Naive B cell (primary cell): ENCODE measurements at regions not wholly inside any gene's neighbourhood (a gene's known extent, or its start where the extent isn't known, plus 50 kb on each side); places are given as distances from the start of the nearest gene placed in this dataset.
A peak's percentile ranks its signal among the peaks of the same experiment; 100 is the strongest.

Source experiments
- ATAC-seq, 2 donors: fragments of 150-1000 bp; cut with Tn5 transposase; 2 replicates each; pipeline ENCODE4 v1.10.0; 2021; ENCODE audit warnings: low read depth in 2 of 2, mild to moderate bottlenecking in 2 of 2, moderate library complexity in 2 of 2
- DNase-seq: peaks from one replicate; pipeline ENCODE4 v3.0.0; 2022
- H3K27ac Mint-ChIP-seq, 6 donors: one replicate each; pipeline ENCODE4 v1.8.0; 2020 to 2022; ENCODE audit warnings: mild to moderate bottlenecking in 6 of 6, mixed read lengths in 6 of 6, moderate library complexity in 5 of 6, inconsistent platforms in 2 of 6
- H3K27me3 Mint-ChIP-seq, 3 donors: one replicate each; pipeline ENCODE4 v1.8.0; 2021 to 2022; ENCODE audit warnings: mixed read lengths in 3 of 3, mild to moderate bottlenecking in 1 of 3
- H3K36me3 Mint-ChIP-seq, 2 donors: one replicate each; pipeline ENCODE4 v1.8.0; 2020 to 2022; ENCODE audit warnings: mixed read lengths in 2 of 2, inconsistent platforms in 1 of 2, mild to moderate bottlenecking in 1 of 2
- H3K4me1 Mint-ChIP-seq, 3 donors: one replicate each; pipeline ENCODE4 v1.8.0; 2020 to 2022; ENCODE audit warnings: mixed read lengths in 3 of 3, inconsistent platforms in 1 of 3, mild to moderate bottlenecking in 1 of 3, moderate library complexity in 1 of 3
- H3K4me3 Mint-ChIP-seq, 8 donors: one replicate each; pipeline ENCODE4 v1.8.0; 2020 to 2022; ENCODE audit warnings: mild to moderate bottlenecking in 8 of 8, mixed read lengths in 8 of 8, moderate library complexity in 8 of 8, inconsistent platforms in 2 of 8
- H3K9me3 Mint-ChIP-seq, 7 donors: one replicate each; pipeline ENCODE4 v1.8.0; 2020 to 2022; ENCODE audit warnings: mixed read lengths in 7 of 7, mild to moderate bottlenecking in 5 of 7, inconsistent platforms in 2 of 7, moderate library complexity in 1 of 7

DNA sequence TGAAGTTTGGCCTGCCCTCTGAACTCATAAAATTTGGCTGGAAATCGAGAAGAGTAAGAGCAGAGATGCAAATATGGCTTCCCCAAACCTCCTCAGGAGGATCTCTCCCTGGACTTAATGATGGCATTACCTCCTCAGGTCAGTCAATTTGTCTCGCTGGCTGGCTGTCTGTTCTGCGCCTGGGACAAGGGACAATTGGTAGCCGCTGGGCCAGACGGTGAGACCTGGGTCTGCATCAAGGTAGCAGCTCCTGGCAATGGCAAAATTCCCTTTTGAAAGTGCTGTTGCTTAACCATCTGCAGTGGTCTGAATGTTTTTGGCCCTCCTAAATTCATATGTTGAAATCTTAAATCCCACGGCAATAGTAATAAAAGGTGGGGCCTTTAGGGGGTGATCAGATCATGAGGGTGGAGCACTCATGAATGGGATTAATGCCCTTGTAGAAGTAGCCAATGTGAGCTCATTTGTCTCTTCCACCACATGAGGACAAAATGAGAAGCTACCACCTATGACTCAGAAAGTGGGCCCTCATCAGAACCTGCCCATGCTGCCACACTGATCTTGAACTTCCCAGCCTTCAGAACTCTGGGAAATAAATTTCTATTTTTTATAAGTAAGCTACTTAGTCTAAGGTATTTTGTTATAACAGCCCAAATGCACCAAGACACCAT, 439.3 kb upstream of the KLF4 start:
- ATAC-seq (no peak), DNase-seq (no peak)
- no peaks in the 10 kb centered on the region for H3K36me3 Mint-ChIP-seq
- peak overlapping the region in 1 of 6 donors; percentile 75 for H3K27ac Mint-ChIP-seq
- H3K9me3 Mint-ChIP-seq: peaks cover 0 to 10% (median 3%) of the 10 kb centered on the region in 7 donors
- H3K4me3 Mint-ChIP-seq: no peak overlapping the region
- H3K27me3 Mint-ChIP-seq: no peaks in the 10 kb centered on the region
- peaks cover 0 to 8% (median 7%) of the 10 kb centered on the region in 3 donors for H3K4me1 Mint-ChIP-seq

DNA sequence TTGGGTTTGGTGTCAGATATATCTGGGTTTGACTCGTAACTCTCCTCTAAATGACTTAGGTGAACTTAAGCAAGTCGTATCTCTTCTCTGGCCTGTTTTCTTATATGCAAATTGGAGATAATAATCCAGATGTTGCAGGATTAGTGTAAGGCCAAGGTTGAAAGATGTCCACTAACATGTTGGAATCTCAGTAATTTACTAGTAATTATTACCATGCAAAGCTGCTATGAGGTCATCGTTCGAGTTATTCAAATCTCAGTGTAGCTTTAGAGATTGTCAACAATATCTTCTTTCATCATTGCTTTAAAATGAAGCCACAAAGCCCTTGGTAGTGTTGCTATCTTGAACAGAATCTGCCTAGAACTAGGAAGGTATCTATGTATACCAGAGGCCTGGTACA, 437.7 kb upstream of the KLF4 start:
- Mint-ChIP-seq H3K27me3 (no peaks in the 10 kb centered on the region), H3K4me3 (no peak overlapping the region), H3K36me3 (no peaks in the 10 kb centered on the region), H3K4me1 (peaks cover 0 to 8% (median 7%) of the 10 kb centered on the region in 3 donors), H3K27ac (no peak overlapping the region), H3K9me3 (peaks cover 0 to 14% (median 5%) of the 10 kb centered on the region in 7 donors)
- DNase-seq (no peak), ATAC-seq (no peak)

DNA sequence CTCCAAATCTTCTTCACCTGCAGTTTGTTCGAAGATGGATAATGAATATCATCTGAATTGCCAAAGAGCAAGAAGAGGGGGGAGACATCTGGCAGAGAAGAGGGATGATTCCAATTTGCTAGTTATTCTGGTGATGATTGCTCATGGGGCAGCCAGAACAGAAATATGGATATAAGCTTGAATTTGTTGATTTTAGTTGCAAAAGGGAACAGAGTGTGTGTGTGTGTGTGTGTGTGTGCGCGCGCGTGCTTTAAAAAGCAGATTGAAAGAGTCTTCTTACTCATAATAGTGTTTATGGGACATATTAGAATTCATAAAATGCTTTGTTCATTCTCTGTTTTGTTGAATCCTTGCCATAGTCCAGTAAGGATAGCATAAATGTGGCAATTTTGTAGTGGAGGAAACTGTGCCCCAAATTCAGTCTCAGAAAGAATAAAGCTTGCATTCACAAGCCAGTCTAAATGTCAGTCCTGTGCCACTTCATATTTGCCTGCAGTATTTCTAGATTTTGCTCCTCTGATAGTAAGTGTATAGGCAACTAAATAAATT, 436.3 kb upstream of the KLF4 start:
- Mint-ChIP-seq H3K36me3 (no peaks in the 10 kb centered on the region), H3K4me3 (no peak overlapping the region), H3K4me1 (peaks cover 0 to 8% (median 7%) of the 10 kb centered on the region in 3 donors), H3K27ac (no peak overlapping the region), H3K9me3 (peaks cover 0 to 14% (median 5%) of the 10 kb centered on the region in 7 donors), H3K27me3 (no peaks in the 10 kb centered on the region)
- DNase-seq (no peak), ATAC-seq (no peak)

DNA sequence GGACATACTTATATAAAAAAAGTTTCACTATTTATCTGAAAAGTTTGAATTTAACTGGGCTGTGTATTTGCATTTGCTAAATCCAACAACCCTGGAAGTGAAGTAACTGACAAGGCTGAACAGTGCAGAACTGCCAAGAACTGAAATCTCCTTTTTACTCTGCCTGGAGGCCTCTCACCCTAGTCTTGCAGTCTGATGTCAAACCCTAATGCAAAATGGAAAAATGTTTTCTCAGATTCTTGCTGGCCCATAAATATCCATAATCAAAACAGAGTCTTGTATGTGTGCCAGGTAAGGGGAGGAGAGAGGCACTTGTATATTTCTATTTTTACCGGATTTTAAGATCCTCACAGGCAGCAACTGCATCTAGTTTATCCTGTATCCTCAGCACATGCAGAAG, 432.7 kb upstream of the KLF4 start:
- H3K36me3 Mint-ChIP-seq: no peaks in the 10 kb centered on the region
- H3K4me1 Mint-ChIP-seq: peaks cover 0 to 3% (median 0%) of the 10 kb centered on the region in 3 donors
- H3K27me3 Mint-ChIP-seq: peaks cover 0 to 10% (median 6%) of the 10 kb centered on the region in 3 donors
- no peak overlapping the region for H3K4me3 Mint-ChIP-seq
- peak overlapping the region in 1 of 6 donors; percentile 56 for H3K27ac Mint-ChIP-seq
- H3K9me3 Mint-ChIP-seq: peaks cover 0 to 14% (median 5%) of the 10 kb centered on the region in 7 donors
- DNase-seq (no peak), ATAC-seq (no peak)

DNA sequence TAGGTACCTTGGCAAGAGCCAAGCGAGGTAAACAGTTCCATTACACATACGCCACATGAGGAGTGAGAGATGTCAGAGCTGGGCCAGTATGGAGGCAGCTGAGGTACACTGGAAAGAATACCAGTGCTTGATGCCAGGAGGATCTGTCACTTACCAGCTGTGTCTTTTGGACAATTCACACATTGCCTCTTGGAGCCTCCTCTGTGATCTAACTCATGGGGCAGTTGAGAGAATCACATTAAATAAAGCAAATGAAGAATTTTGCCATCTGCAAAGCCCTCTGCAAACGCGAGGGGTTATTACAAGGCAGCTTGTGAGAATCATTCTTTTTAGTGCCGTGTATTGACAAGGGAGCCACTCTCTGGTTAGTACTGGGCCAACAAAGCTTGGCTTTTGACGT, 429.7 kb upstream of the KLF4 start:
- ATAC-seq (no peak), DNase-seq (no peak)
- H3K27ac Mint-ChIP-seq: no peak overlapping the region
- H3K27me3 Mint-ChIP-seq: peaks cover 0 to 13% (median 6%) of the 10 kb centered on the region in 3 donors
- H3K4me3 Mint-ChIP-seq: no peak overlapping the region
- peaks cover 0 to 3% (median 0%) of the 10 kb centered on the region in 3 donors for H3K4me1 Mint-ChIP-seq
- H3K36me3 Mint-ChIP-seq: peaks cover 0 to 8% of the 10 kb centered on the region in 2 donors
- peaks cover 0 to 17% (median 12%) of the 10 kb centered on the region in 7 donors for H3K9me3 Mint-ChIP-seq

DNA sequence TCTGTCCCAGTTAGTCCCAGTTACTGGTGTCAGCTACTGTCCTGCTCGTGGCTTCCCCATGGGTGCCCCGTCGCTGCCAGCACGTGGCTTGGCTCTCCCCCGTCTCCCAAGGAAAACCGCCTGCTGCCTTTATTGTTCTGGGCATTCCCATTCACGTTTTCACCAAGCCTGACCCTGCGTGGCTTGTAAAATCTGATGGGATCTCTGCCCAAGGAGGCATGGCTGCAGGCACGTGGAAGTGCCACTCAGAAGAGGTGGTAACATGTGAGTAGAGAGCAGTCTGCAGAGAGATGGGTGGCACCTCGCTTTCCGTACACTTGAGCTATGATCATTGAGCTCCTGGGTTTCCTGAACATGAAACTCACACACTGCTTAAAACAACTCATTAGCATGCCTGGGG, 429.2 kb upstream of the KLF4 start:
- Mint-ChIP-seq H3K27me3 (peaks cover 0 to 13% (median 6%) of the 10 kb centered on the region in 3 donors), H3K4me1 (peaks cover 0 to 3% (median 0%) of the 10 kb centered on the region in 3 donors), H3K9me3 (peaks cover 0 to 16% (median 12%) of the 10 kb centered on the region in 7 donors), H3K27ac (no peak overlapping the region), H3K36me3 (peaks cover 0 to 8% of the 10 kb centered on the region in 2 donors), H3K4me3 (no peak overlapping the region)
- no peak for ATAC-seq
- no peak for DNase-seq

DNA sequence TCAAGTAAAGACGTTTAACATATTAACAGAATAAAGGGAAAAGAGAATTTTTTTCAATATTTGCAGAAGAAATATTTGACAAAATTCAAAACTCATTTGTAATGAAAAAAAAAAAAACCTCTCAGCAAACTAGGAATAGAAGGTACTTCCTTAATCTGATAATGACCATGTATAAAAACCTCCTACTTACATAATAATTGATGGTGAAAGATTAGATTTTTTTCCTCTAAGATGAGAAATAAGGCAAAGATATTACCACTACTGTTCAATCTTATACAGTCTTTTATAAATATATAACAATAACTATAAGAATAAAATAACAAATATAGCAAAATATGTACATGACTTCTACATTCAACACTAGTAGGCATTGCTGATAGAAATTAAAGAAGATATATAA, 424.6 kb upstream of the KLF4 start:
- Mint-ChIP-seq H3K27me3 (peaks cover 0 to 12% (median 6%) of the 10 kb centered on the region in 3 donors), H3K9me3 (peaks cover 0 to 36% (median 18%) of the 10 kb centered on the region in 7 donors), H3K4me3 (no peak overlapping the region), H3K27ac (no peak overlapping the region), H3K4me1 (peaks cover 0 to 3% (median 0%) of the 10 kb centered on the region in 3 donors), H3K36me3 (peaks cover 0 to 20% of the 10 kb centered on the region in 2 donors)
- DNase-seq: no peak
- no peak for ATAC-seq

DNA sequence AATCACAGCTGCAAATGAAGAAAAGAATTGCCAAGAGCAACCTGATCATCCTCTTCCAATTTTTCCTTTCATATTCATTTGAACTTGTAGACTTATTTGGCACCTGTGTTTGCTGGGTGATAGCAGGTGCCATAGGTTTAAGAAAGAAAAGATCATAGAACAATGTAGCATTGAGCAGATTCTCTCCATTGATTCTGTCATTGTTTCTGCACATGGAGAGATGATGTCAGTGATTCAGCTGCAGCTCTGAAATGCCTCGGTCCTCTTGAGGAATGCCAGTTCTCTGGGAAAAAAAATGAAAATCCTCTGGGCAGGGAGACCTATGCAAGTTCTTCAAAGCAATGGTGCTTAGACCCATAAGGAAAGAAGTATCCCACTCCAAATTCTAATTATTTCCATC, 418.1 kb upstream of the KLF4 start:
- H3K27me3 Mint-ChIP-seq: no peaks in the 10 kb centered on the region
- peaks cover 19 to 28% (median 21%) of the 10 kb centered on the region in 3 donors for H3K4me1 Mint-ChIP-seq
- DNase-seq (no peak), ATAC-seq (no peak)
- peak overlapping the region in 1 of 6 donors; percentile 58 for H3K27ac Mint-ChIP-seq
- peaks cover 0 to 14% (median 8%) of the 10 kb centered on the region in 7 donors for H3K9me3 Mint-ChIP-seq
- H3K36me3 Mint-ChIP-seq: peaks cover 0 to 7% of the 10 kb centered on the region in 2 donors
- H3K4me3 Mint-ChIP-seq: no peak overlapping the region

DNA sequence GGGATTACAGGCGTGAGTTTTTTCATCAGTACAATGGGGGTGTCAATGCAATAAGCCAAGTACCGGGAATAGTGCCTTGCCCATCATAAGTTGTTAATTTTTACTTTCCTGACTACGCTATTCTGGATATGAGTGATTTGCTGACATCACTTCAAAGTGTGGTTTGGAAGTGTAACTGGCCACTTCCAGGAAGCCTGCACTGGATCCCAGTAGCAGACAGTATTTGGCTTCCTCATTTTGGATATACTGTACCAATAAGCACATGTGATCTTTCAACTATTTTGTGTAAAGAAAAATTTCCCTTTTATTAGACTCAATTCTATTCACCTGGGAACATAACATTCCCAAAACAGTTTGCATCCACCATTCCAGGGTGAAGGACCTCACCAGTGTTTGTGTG, 417.7 kb upstream of the KLF4 start:
- H3K27ac Mint-ChIP-seq: no peak overlapping the region
- no peaks in the 10 kb centered on the region for H3K27me3 Mint-ChIP-seq

DNA sequence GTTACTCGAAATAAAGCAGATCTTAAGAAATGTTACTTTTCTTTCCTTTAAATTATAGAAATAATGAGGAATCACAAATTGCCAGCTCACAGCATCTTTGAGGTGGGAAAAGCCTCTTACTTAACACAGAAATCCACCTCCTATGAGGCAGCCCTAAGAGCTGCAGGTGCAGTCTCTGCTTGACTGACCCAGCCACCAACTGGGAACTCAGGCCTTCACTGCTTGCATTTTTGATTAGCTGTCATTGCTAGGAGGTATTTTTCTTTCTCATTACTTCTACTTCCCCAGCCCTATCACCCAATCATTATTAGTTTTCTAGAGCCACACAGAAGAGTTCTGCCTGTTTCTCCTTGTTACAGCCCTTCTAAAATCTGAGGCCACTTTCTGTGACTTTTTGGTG, 416.5 kb upstream of the KLF4 start:
- Mint-ChIP-seq H3K27me3 (no peaks in the 10 kb centered on the region), H3K4me3 (peak overlapping the region in 5 of 8 donors; percentile 0 to 72 (median 21)), H3K36me3 (no peaks in the 10 kb centered on the region), H3K4me1 (peaks cover 19 to 28% (median 21%) of the 10 kb centered on the region in 3 donors), H3K9me3 (peaks cover 0 to 3% (median 0%) of the 10 kb centered on the region in 7 donors), H3K27ac (peak overlapping the region in 4 of 6 donors; percentile 0 to 89 (median 79))
- peak; percentile 12 for DNase-seq
- peak; percentile 92 to 93 for ATAC-seq

More for the DNA sequence above, 417.7 kb upstream of the KLF4 start:
- DNase-seq (no peak), ATAC-seq (no peak)
- Mint-ChIP-seq H3K9me3 (peaks cover 0 to 9% (median 3%) of the 10 kb centered on the region in 7 donors), H3K4me1 (peaks cover 19 to 28% (median 21%) of the 10 kb centered on the region in 3 donors), H3K36me3 (peaks cover 0 to 3% of the 10 kb centered on the region in 2 donors), H3K4me3 (no peak overlapping the region)

DNA sequence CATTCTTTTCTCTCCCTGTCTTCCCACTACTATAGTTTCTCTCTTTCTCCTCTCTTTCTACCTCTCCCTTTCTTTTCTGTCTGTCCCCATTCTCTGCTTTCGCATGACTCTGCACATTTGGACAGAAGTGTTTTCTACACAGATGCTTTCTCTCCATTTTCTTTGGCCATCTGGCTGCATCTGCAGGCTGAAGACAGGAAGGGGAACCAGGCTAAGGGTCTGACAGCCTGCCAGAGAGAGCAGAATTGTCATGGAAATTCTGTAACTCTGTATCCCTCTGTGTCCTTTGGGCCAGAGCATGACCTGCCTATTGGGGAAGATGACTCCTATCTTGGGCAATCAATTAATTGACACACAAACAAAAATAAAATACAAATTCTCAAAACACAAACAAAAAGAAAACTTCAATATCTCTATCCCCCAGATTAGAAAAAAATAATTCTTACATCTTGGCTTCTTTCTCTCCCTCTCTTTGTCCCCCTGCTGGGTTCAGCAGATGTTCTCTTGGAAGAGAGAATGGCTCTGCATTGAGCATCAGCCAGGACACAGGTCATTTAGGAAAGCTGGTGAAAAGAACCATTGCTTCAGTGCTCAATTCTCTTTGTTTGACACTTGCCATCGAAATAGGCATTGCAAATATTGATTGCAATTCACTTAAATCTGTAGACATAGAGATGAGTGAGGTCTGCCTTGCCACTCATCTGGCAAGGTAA, 415.9 kb upstream of the KLF4 start:
- peaks cover 19 to 28% (median 21%) of the 10 kb centered on the region in 3 donors for H3K4me1 Mint-ChIP-seq

DNA sequence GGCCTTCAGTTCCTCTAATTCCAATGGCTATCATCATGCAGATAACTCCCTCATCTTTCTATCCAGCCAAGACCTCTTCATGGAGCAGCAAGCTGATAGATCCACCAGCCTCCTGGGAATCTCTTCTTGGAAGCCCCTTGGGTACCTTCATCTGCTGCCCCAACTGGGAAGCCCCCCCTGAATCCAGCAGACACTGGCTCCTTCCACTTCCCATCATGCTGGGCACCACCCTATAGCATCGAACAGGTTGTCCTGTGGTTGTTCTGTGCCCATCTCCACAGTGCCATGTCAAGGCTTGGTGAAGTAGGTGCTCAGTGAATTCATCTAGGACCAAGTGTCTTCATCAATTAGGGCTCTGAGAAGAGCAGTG, 410.4 kb upstream of the KLF4 start:
- H3K36me3 Mint-ChIP-seq: peaks cover 0 to 5% of the 10 kb centered on the region in 2 donors

More for the DNA sequence above, 415.9 kb upstream of the KLF4 start:
- no peaks in the 10 kb centered on the region for H3K36me3 Mint-ChIP-seq
- peak overlapping the region in 5 of 8 donors; percentile 6 to 72 (median 22) for H3K4me3 Mint-ChIP-seq
- DNase-seq: no peak
- peaks cover 0 to 3% (median 0%) of the 10 kb centered on the region in 7 donors for H3K9me3 Mint-ChIP-seq
- peak overlapping the region in 4 of 6 donors; percentile 15 to 89 (median 42) for H3K27ac Mint-ChIP-seq
- H3K27me3 Mint-ChIP-seq: no peaks in the 10 kb centered on the region
- ATAC-seq: no peak

DNA sequence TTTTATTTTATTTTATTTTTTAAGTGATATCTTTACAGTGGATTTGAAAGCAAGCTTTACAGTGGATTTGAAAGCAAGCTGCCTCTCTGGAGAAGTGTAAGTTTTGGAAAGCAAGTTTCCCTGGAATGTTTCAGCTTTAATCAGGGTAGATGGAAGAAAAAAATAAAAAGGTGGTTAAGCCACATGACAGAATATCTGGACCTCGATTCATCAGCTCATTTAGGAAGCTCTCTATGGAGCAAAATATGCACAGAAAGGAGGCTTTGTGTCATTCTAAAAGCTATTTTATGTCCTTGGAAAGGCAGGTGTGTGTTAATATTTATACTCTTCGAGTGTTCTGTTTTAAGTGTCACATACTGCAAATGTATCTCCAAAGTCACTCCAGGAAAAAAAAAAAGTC, 409.2 kb upstream of the KLF4 start:
- H3K27me3 Mint-ChIP-seq: peaks cover 0 to 6% (median 4%) of the 10 kb centered on the region in 3 donors
- H3K36me3 Mint-ChIP-seq: peaks cover 0 to 5% of the 10 kb centered on the region in 2 donors
- no peak overlapping the region for H3K4me3 Mint-ChIP-seq
- DNase-seq (no peak), ATAC-seq (no peak)
- H3K9me3 Mint-ChIP-seq: peaks cover 0 to 3% (median 0%) of the 10 kb centered on the region in 7 donors
- H3K4me1 Mint-ChIP-seq: no peaks in the 10 kb centered on the region
- no peak overlapping the region for H3K27ac Mint-ChIP-seq

More for the DNA sequence above, 410.4 kb upstream of the KLF4 start:
- Mint-ChIP-seq H3K9me3 (peaks cover 0 to 3% (median 0%) of the 10 kb centered on the region in 7 donors), H3K4me3 (no peak overlapping the region), H3K27ac (peak overlapping the region in 1 of 6 donors; percentile 2), H3K4me1 (peaks cover 1 to 6% (median 5%) of the 10 kb centered on the region in 3 donors), H3K27me3 (peaks cover 0 to 6% (median 4%) of the 10 kb centered on the region in 3 donors)
- ATAC-seq: no peak
- DNase-seq: no peak
